ENCODE measurements at regions not wholly inside any gene's neighbourhood (a gene's known extent, or its start where the extent isn't known, plus 50 kb on each side); places are given as distances from the start of the nearest gene placed in this dataset.

GRCh38 chr11:105389952-105390351 is 219.9 kb upstream of the GRIA4 start:
- Histone ChIP-seq H3K18ac (ENCODE audit: low read length) (no peak overlapping the region), H4K5ac (ENCODE audit: low read length) (no peak overlapping the region), H3K9ac (ENCODE audit: low read length) (no peak overlapping the region), H3K4me2 (ENCODE audit: low read length) (no peak overlapping the region), H3K4me3 (ENCODE audit: low read length) (no peak overlapping the region), H3K23ac (ENCODE audit: low read length) (no peak overlapping the region), H3K4ac (ENCODE audit: low read depth, low read length) (no peak overlapping the region), H3K36me3 (ENCODE audit: control insufficient read depth, insufficient read depth, low read length) (no peaks in the 10 kb centered on the region), H3K79me1 (ENCODE audit: low read length) (no peaks in the 10 kb centered on the region), H3K56ac (ENCODE audit: low read length) (no peak overlapping the region), H2AK5ac (ENCODE audit: low read length) (no peak overlapping the region), H2BK120ac (ENCODE audit: low read depth, low read length) (no peak overlapping the region), H4K8ac (ENCODE audit: low read depth, low read length) (no peak overlapping the region), H2BK15ac (replicated peaks; ENCODE audit: low read depth) (no peak overlapping the region), H3K27ac (ENCODE audit: low read depth, low read length) (no peak overlapping the region), H3K4me1 (ENCODE audit: control insufficient read depth, low read depth, low read length) (no peaks in the 10 kb centered on the region), H2BK5ac (ENCODE audit: low read length) (no peak overlapping the region), H3K79me2 (ENCODE audit: control insufficient read depth, insufficient read depth, low read length) (no peaks in the 10 kb centered on the region), H3K27me3 (ENCODE audit: insufficient read depth, low read length, poor library complexity) (no peaks in the 10 kb centered on the region)
- no peak for DNase-seq
- no CpG with 5 or more reads among the region's 5 CpGs for WGBS (ENCODE audit: extremely low coverage, insufficient coverage, low lambda C conversion rate)

GRCh38 chr11:105388006-105388405 is 221.9 kb upstream of the GRIA4 start:
- H3K79me2 ChIP-seq (ENCODE audit: control insufficient read depth, insufficient read depth, low read length) = no peaks in the 10 kb centered on the region
- no peaks in the 10 kb centered on the region for H3K27me3 ChIP-seq (ENCODE audit: insufficient read depth, low read length, poor library complexity)
- H2AK5ac ChIP-seq (ENCODE audit: low read length) = no peak overlapping the region
- no peak overlapping the region for H3K23ac ChIP-seq (ENCODE audit: low read length)
- H3K4me2 ChIP-seq (ENCODE audit: low read length) = no peak overlapping the region
- H3K4me1 ChIP-seq (ENCODE audit: control insufficient read depth, low read depth, low read length) = no peaks in the 10 kb centered on the region
- H3K4ac ChIP-seq (ENCODE audit: low read depth, low read length) = no peak overlapping the region
- H3K56ac ChIP-seq (ENCODE audit: low read length) = no peak overlapping the region
- H4K8ac ChIP-seq (ENCODE audit: low read depth, low read length) = no peak overlapping the region
- H2BK15ac ChIP-seq (replicated peaks; ENCODE audit: low read depth) = no peak overlapping the region
- H3K4me3 ChIP-seq (ENCODE audit: low read length) = no peak overlapping the region
- H3K36me3 ChIP-seq (ENCODE audit: control insufficient read depth, insufficient read depth, low read length) = no peaks in the 10 kb centered on the region
- H3K18ac ChIP-seq (ENCODE audit: low read length) = no peak overlapping the region
- no peak overlapping the region for H2BK120ac ChIP-seq (ENCODE audit: low read depth, low read length)
- DNase-seq = no peak
- no peak overlapping the region for H2BK5ac ChIP-seq (ENCODE audit: low read length)
- H4K5ac ChIP-seq (ENCODE audit: low read length) = no peak overlapping the region
- H3K27ac ChIP-seq (ENCODE audit: low read depth, low read length) = no peak overlapping the region
- H3K9ac ChIP-seq (ENCODE audit: low read length) = no peak overlapping the region
- H3K79me1 ChIP-seq (ENCODE audit: low read length) = no peaks in the 10 kb centered on the region

GRCh38 chr11:105381941-105382340 is 227.9 kb upstream of the GRIA4 start:
- no peak overlapping the region for H2BK5ac ChIP-seq (ENCODE audit: low read length)
- no peak for DNase-seq
- H3K23ac ChIP-seq (ENCODE audit: low read length) = no peak overlapping the region
- H3K79me1 ChIP-seq (ENCODE audit: low read length) = no peaks in the 10 kb centered on the region
- no peak overlapping the region for H2BK15ac ChIP-seq (replicated peaks; ENCODE audit: low read depth)
- no CpG with 5 or more reads among the region's 3 CpGs for WGBS (ENCODE audit: extremely low coverage, insufficient coverage, low lambda C conversion rate)
- no peak overlapping the region for H4K8ac ChIP-seq (ENCODE audit: low read depth, low read length)
- no peak overlapping the region for H3K9ac ChIP-seq (ENCODE audit: low read length)
- H3K27me3 ChIP-seq (ENCODE audit: insufficient read depth, low read length, poor library complexity) = no peaks in the 10 kb centered on the region
- H3K27ac ChIP-seq (ENCODE audit: low read depth, low read length) = no peak overlapping the region
- H3K36me3 ChIP-seq (ENCODE audit: control insufficient read depth, insufficient read depth, low read length) = no peaks in the 10 kb centered on the region
- H3K4me1 ChIP-seq (ENCODE audit: control insufficient read depth, low read depth, low read length) = no peaks in the 10 kb centered on the region
- H3K4me2 ChIP-seq (ENCODE audit: low read length) = no peak overlapping the region
- H3K4ac ChIP-seq (ENCODE audit: low read depth, low read length) = no peak overlapping the region
- no peak overlapping the region for H3K56ac ChIP-seq (ENCODE audit: low read length)
- H3K79me2 ChIP-seq (ENCODE audit: control insufficient read depth, insufficient read depth, low read length) = no peaks in the 10 kb centered on the region
- H2BK120ac ChIP-seq (ENCODE audit: low read depth, low read length) = no peak overlapping the region
- no peak overlapping the region for H3K18ac ChIP-seq (ENCODE audit: low read length)
- no peak overlapping the region for H4K5ac ChIP-seq (ENCODE audit: low read length)
- H3K4me3 ChIP-seq (ENCODE audit: low read length) = no peak overlapping the region
- H2AK5ac ChIP-seq (ENCODE audit: low read length) = no peak overlapping the region

GRCh38 chr11:105377870-105378269 is 232.0 kb upstream of the GRIA4 start:
- H3K9ac ChIP-seq (ENCODE audit: low read length) = no peak overlapping the region
- H2BK15ac ChIP-seq (replicated peaks; ENCODE audit: low read depth) = no peak overlapping the region
- no peaks in the 10 kb centered on the region for H3K4me1 ChIP-seq (ENCODE audit: control insufficient read depth, low read depth, low read length)
- H2AK5ac ChIP-seq (ENCODE audit: low read length) = no peak overlapping the region
- no peak overlapping the region for H3K4me3 ChIP-seq (ENCODE audit: low read length)
- H4K8ac ChIP-seq (ENCODE audit: low read depth, low read length) = no peak overlapping the region
- no peaks in the 10 kb centered on the region for H3K27me3 ChIP-seq (ENCODE audit: insufficient read depth, low read length, poor library complexity)
- WGBS (ENCODE audit: extremely low coverage, insufficient coverage, low lambda C conversion rate) = 100% methylated on average over 2 of the region's 5 CpGs
- no peak overlapping the region for H3K23ac ChIP-seq (ENCODE audit: low read length)
- H3K18ac ChIP-seq (ENCODE audit: low read length) = no peak overlapping the region
- no peak overlapping the region for H2BK120ac ChIP-seq (ENCODE audit: low read depth, low read length)
- no peaks in the 10 kb centered on the region for H3K79me2 ChIP-seq (ENCODE audit: control insufficient read depth, insufficient read depth, low read length)
- no peak overlapping the region for H2BK5ac ChIP-seq (ENCODE audit: low read length)
- no peak overlapping the region for H3K27ac ChIP-seq (ENCODE audit: low read depth, low read length)
- DNase-seq = no peak
- H3K36me3 ChIP-seq (ENCODE audit: control insufficient read depth, insufficient read depth, low read length) = no peaks in the 10 kb centered on the region
- H4K5ac ChIP-seq (ENCODE audit: low read length) = no peak overlapping the region
- H3K79me1 ChIP-seq (ENCODE audit: low read length) = no peaks in the 10 kb centered on the region
- H3K56ac ChIP-seq (ENCODE audit: low read length) = no peak overlapping the region
- no peak overlapping the region for H3K4me2 ChIP-seq (ENCODE audit: low read length)
- no peak overlapping the region for H3K4ac ChIP-seq (ENCODE audit: low read depth, low read length)

- H3K18ac ChIP-seq (ENCODE audit: low read length) = no peak overlapping the region
- no peak overlapping the region for H2BK120ac ChIP-seq (ENCODE audit: low read depth, low read length)
- no peak overlapping the region for H3K4me2 ChIP-seq (ENCODE audit: low read length)
- H3K4me1 ChIP-seq (ENCODE audit: control insufficient read depth, low read depth, low read length) = no peaks in the 10 kb centered on the region
- no peaks in the 10 kb centered on the region for H3K27me3 ChIP-seq (ENCODE audit: insufficient read depth, low read length, poor library complexity)
- no peak overlapping the region for H4K5ac ChIP-seq (ENCODE audit: low read length)
- DNase-seq = no peak
- no peak overlapping the region for H2BK5ac ChIP-seq (ENCODE audit: low read length)
- no peak overlapping the region for H3K23ac ChIP-seq (ENCODE audit: low read length)
- H3K36me3 ChIP-seq (ENCODE audit: control insufficient read depth, insufficient read depth, low read length) = no peaks in the 10 kb centered on the region
- no peak overlapping the region for H3K27ac ChIP-seq (ENCODE audit: low read depth, low read length)
- H2AK5ac ChIP-seq (ENCODE audit: low read length) = no peak overlapping the region
- no peaks in the 10 kb centered on the region for H3K79me2 ChIP-seq (ENCODE audit: control insufficient read depth, insufficient read depth, low read length)
- H3K56ac ChIP-seq (ENCODE audit: low read length) = no peak overlapping the region
- H3K79me1 ChIP-seq (ENCODE audit: low read length) = no peaks in the 10 kb centered on the region
- no CpG with 5 or more reads among the region's 6 CpGs for WGBS (ENCODE audit: extremely low coverage, insufficient coverage, low lambda C conversion rate)
- H3K4me3 ChIP-seq (ENCODE audit: low read length) = no peak overlapping the region
- H2BK15ac ChIP-seq (replicated peaks; ENCODE audit: low read depth) = no peak overlapping the region
- no peak overlapping the region for H4K8ac ChIP-seq (ENCODE audit: low read depth, low read length)
- no peak overlapping the region for H3K4ac ChIP-seq (ENCODE audit: low read depth, low read length)
- no peak overlapping the region for H3K9ac ChIP-seq (ENCODE audit: low read length)
Measured at GRCh38 chr11:105372206-105372605, 232.6 kb upstream of the CARD18 start.

GRCh38 chr11:105371311-105371710 is 231.7 kb upstream of the CARD18 start:
- Histone ChIP-seq H3K27me3 (ENCODE audit: insufficient read depth, low read length, poor library complexity) (no peaks in the 10 kb centered on the region), H2BK120ac (ENCODE audit: low read depth, low read length) (no peak overlapping the region), H3K9ac (ENCODE audit: low read length) (no peak overlapping the region), H2BK15ac (replicated peaks; ENCODE audit: low read depth) (no peak overlapping the region), H3K27ac (ENCODE audit: low read depth, low read length) (no peak overlapping the region), H4K5ac (ENCODE audit: low read length) (no peak overlapping the region), H3K4me2 (ENCODE audit: low read length) (no peak overlapping the region), H2AK5ac (ENCODE audit: low read length) (no peak overlapping the region), H3K4me3 (ENCODE audit: low read length) (no peak overlapping the region), H3K79me2 (ENCODE audit: control insufficient read depth, insufficient read depth, low read length) (no peaks in the 10 kb centered on the region), H4K8ac (ENCODE audit: low read depth, low read length) (no peak overlapping the region), H3K56ac (ENCODE audit: low read length) (no peak overlapping the region), H2BK5ac (ENCODE audit: low read length) (no peak overlapping the region), H3K23ac (ENCODE audit: low read length) (no peak overlapping the region), H3K18ac (ENCODE audit: low read length) (no peak overlapping the region), H3K36me3 (ENCODE audit: control insufficient read depth, insufficient read depth, low read length) (no peaks in the 10 kb centered on the region), H3K4ac (ENCODE audit: low read depth, low read length) (no peak overlapping the region), H3K79me1 (ENCODE audit: low read length) (no peaks in the 10 kb centered on the region), H3K4me1 (ENCODE audit: control insufficient read depth, low read depth, low read length) (no peaks in the 10 kb centered on the region)
- no peak for DNase-seq
- no CpG with 5 or more reads among the region's 4 CpGs for WGBS (ENCODE audit: extremely low coverage, insufficient coverage, low lambda C conversion rate)
